Stimulated activated CD4-positive, alpha-beta T cell treated with anti-CD3 and anti-CD28 coated beads, Interleukin-4, amount 100 ng/mL, for 1 hour (primary cell): ENCODE measurements at regions not wholly inside any gene's neighbourhood (a gene's known extent, or its start where the extent isn't known, plus 50 kb on each side); places are given as distances from the start of the nearest gene placed in this dataset.
A peak's percentile ranks its signal among the peaks of the same experiment; 100 is the strongest.

Experiments
- DNase-seq: peaks from one replicate; pipeline ENCODE4 v3.0.0-alpha.2; 2020

GRCh38 chr3:72354486-72354885 is 493.8 kb downstream of the SHQ1 start:
- DNase-seq: no peak

GRCh38 chr3:72353236-72354128 is 494.8 kb downstream of the SHQ1 start:
- no peak for DNase-seq

- DNase-seq: no peak
These were observed 496.1 kb downstream of the SHQ1 start for GRCh38 chr3:72352176-72352575.

GRCh38 chr3:72351536-72351935 is 496.7 kb downstream of the SHQ1 start:
- no peak for DNase-seq

GRCh38 chr3:72350761-72351505 is 497.3 kb downstream of the SHQ1 start:
- no peak for DNase-seq

GRCh38 chr3:72348357-72348756 is 499.9 kb downstream of the SHQ1 start:
- no peak for DNase-seq

- DNase-seq: peak; percentile 58
These were observed 500.4 kb downstream of the SHQ1 start for GRCh38 chr3:72347819-72348319.

GRCh38 chr3:72346526-72346926 is 501.7 kb downstream of the SHQ1 start:
- DNase-seq: no peak

GRCh38 chr3:72345980-72346379 is 502.3 kb downstream of the SHQ1 start:
- DNase-seq: no peak

- DNase-seq: no peak
These were observed 502.9 kb downstream of the SHQ1 start for GRCh38 chr3:72345237-72345878.

GRCh38 chr3:72344647-72345046 is 503.6 kb downstream of the SHQ1 start:
- no peak for DNase-seq

GRCh38 chr3:72344236-72344635 is 504.0 kb downstream of the SHQ1 start:
- DNase-seq: no peak

- DNase-seq: peak; percentile 34
These were observed 505.2 kb downstream of the SHQ1 start for GRCh38 chr3:72343078-72343477.

- no peak for DNase-seq
These were observed 505.8 kb downstream of the SHQ1 start for GRCh38 chr3:72342450-72342849.

GRCh38 chr3:72341920-72342319 is 506.3 kb downstream of the SHQ1 start:
- no peak for DNase-seq

GRCh38 chr3:72341380-72341770 is 506.9 kb downstream of the SHQ1 start:
- no peak for DNase-seq

- DNase-seq: no peak
These were observed 507.5 kb downstream of the SHQ1 start for GRCh38 chr3:72340476-72341379.

GRCh38 chr3:72340056-72340455 is 508.2 kb downstream of the SHQ1 start:
- DNase-seq: no peak

GRCh38 chr3:72339670-72340030 is 508.6 kb downstream of the SHQ1 start:
- DNase-seq: no peak

GRCh38 chr3:72338942-72339669 is 509.1 kb downstream of the SHQ1 start:
- DNase-seq: peak; percentile 68

- peak; percentile 50 for DNase-seq
These were observed 509.9 kb downstream of the SHQ1 start for GRCh38 chr3:72338082-72338941.
